HEK293T (cell line): ENCODE measurements at regions not wholly inside any gene's neighbourhood (a gene's known extent, or its start where the extent isn't known, plus 50 kb on each side); places are given as distances from the start of the nearest gene placed in this dataset.

ENCODE experiments used
- CTBP1 ChIP-seq: fragments of 450-650 bp; IDR thresholded peaks from 2 replicates; pipeline ENCODE4 v1.6.1; 2016; ENCODE audit warnings: borderline replicate concordance
- FOXA1 ChIP-seq: fragments of 450-650 bp; IDR thresholded peaks from 2 replicates; pipeline ENCODE4 v1.6.1; 2016; ENCODE audit warnings: mild to moderate bottlenecking
- L3MBTL2 ChIP-seq: fragments of 450-650 bp; conservative IDR thresholded peaks from 2 replicates; pipeline ENCODE4 v1.6.1; 2016; ENCODE audit warnings: mild to moderate bottlenecking
- SP1 ChIP-seq: fragments of 450-650 bp; IDR thresholded peaks from 2 replicates; pipeline ENCODE4 v1.6.1; 2017
- SUZ12 ChIP-seq: fragments of 450-650 bp; IDR thresholded peaks from 2 replicates; pipeline ENCODE4 v1.6.1; 2016; ENCODE audit warnings: mild to moderate bottlenecking

GRCh38 chr6:170463101-170463721 lies 89.9 kb downstream of the PSMB1 start:
- TF ChIP-seq L3MBTL2 (no peak), SP1 (no peak), FOXA1 (no peak), CTBP1 (no peak), SUZ12 (no peak)
